ENCODE measurements at regions not wholly inside any gene's neighbourhood (a gene's known extent, or its start where the extent isn't known, plus 50 kb on each side); places are given as distances from the start of the nearest gene placed in this dataset.

GRCh38 chr20:22430746-22431168 is 153.6 kb downstream of the FOXA2 start:
- H3K27ac ChIP-seq, result no peak overlapping the region
- H3K36me3 ChIP-seq, result no peaks in the 10 kb centered on the region
- no peaks in the 10 kb centered on the region for H3K27me3 ChIP-seq
- 36 to 37% methylated on average over 9 to 11 of the region's 11 CpGs for WGBS, 2 donors
- no peak for DNase-seq (ENCODE audit: low spot score in 2 of 2)
- no peaks in the 10 kb centered on the region for H3K4me1 ChIP-seq
- no peak overlapping the region for H3K4me3 ChIP-seq
- no peak for TF ChIP-seq EP300 (IDR thresholded peaks at IDR 0.05)
- no peak for TF ChIP-seq CTCF (IDR thresholded peaks at IDR 0.05)
- no peak for TF ChIP-seq POLR2A (IDR thresholded peaks at IDR 0.05)
- H3K9me3 ChIP-seq, result peaks cover 0 to 8% (median 0%) of the 10 kb centered on the region in 4 donors

- TF ChIP-seq POLR2A (IDR thresholded peaks at IDR 0.05), result no peak
- no peak for TF ChIP-seq CTCF (IDR thresholded peaks at IDR 0.05)
- no peak for TF ChIP-seq EP300 (IDR thresholded peaks at IDR 0.05)
- DNase-seq (ENCODE audit: low spot score in 2 of 2), result no peak
- Histone ChIP-seq H3K4me3 (no peak overlapping the region), H3K36me3 (no peaks in the 10 kb centered on the region), H3K27me3 (no peaks in the 10 kb centered on the region), H3K9me3 (peaks cover 0 to 8% (median 0%) of the 10 kb centered on the region in 4 donors), H3K27ac (no peak overlapping the region), H3K4me1 (no peaks in the 10 kb centered on the region)
- 32 to 41% methylated on average over 15 of the region's 15 CpGs for WGBS, 2 donors
Observed at GRCh38 chr20:22430154-22430745, 154.1 kb downstream of the FOXA2 start.

GRCh38 chr20:22429175-22430153 is 154.9 kb downstream of the FOXA2 start:
- no peak for DNase-seq (ENCODE audit: low spot score in 2 of 2)
- H3K27me3 ChIP-seq, result no peaks in the 10 kb centered on the region
- TF ChIP-seq POLR2A (IDR thresholded peaks at IDR 0.05) (no peak), CTCF (IDR thresholded peaks at IDR 0.05) (no peak), EP300 (IDR thresholded peaks at IDR 0.05) (no peak)
- H3K4me3 ChIP-seq, result no peak overlapping the region
- WGBS, 2 donors, result 49 to 59% methylated on average over 10 of the region's 10 CpGs
- H3K36me3 ChIP-seq, result no peaks in the 10 kb centered on the region
- H3K4me1 ChIP-seq, result no peaks in the 10 kb centered on the region
- H3K27ac ChIP-seq, result no peak overlapping the region
- peaks cover 0 to 5% (median 0%) of the 10 kb centered on the region in 4 donors for H3K9me3 ChIP-seq

- TF ChIP-seq CTCF (IDR thresholded peaks at IDR 0.05) (no peak), POLR2A (IDR thresholded peaks at IDR 0.05) (no peak), EP300 (IDR thresholded peaks at IDR 0.05) (no peak)
- no peak for DNase-seq (ENCODE audit: low spot score in 2 of 2)
- 82 to 90% methylated on average over 3 of the region's 3 CpGs for WGBS, 2 donors
Observed at GRCh38 chr20:22428051-22428450, 156.3 kb downstream of the FOXA2 start.

GRCh38 chr20:22426772-22427171 is 157.6 kb downstream of the FOXA2 start:
- H3K27ac ChIP-seq, result no peak overlapping the region
- H3K27me3 ChIP-seq, result no peaks in the 10 kb centered on the region
- TF ChIP-seq EP300 (IDR thresholded peaks at IDR 0.05) (no peak), CTCF (IDR thresholded peaks at IDR 0.05) (no peak), POLR2A (IDR thresholded peaks at IDR 0.05) (no peak)
- 84 to 89% methylated on average over 2 of the region's 2 CpGs for WGBS, 2 donors
- no peaks in the 10 kb centered on the region for H3K4me1 ChIP-seq
- H3K4me3 ChIP-seq, result no peak overlapping the region
- no peaks in the 10 kb centered on the region for H3K36me3 ChIP-seq
- no peak for DNase-seq (ENCODE audit: low spot score in 2 of 2)
- H3K9me3 ChIP-seq, result no peaks in the 10 kb centered on the region

More at GRCh38 chr20:22428051-22428450, 156.3 kb downstream of the FOXA2 start:
- Histone ChIP-seq H3K4me3 (no peak overlapping the region), H3K27me3 (no peaks in the 10 kb centered on the region), H3K9me3 (no peaks in the 10 kb centered on the region), H3K4me1 (no peaks in the 10 kb centered on the region), H3K36me3 (no peaks in the 10 kb centered on the region), H3K27ac (no peak overlapping the region)
